MCF 10A (cell line): ENCODE measurements at regions not wholly inside any gene's neighbourhood (a gene's known extent, or its start where the extent isn't known, plus 50 kb on each side); places are given as distances from the start of the nearest gene placed in this dataset.
"Not testable (repeated sequence)": the region's sequence is repeated elsewhere in the genome, so short reads cannot be mapped to it uniquely, and the experiment has no call there.

ENCODE experiments used
- BruUV-seq: library from RNA; stranded (reverse); fragments of 400-500 nt; replicated peaks from 2 replicates; lab custom pipeline; 2021; lab: Mats Ljungman, UMichigan
- CTCF ChIA-PET: fragments of 300-600 bp; sonication (Branson Sonifier 250); formaldehyde crosslinking; extraction: SDS; loops from one replicate; lab custom pipeline; 2021; ENCODE audit warnings: antibody characterized with exemption, inconsistent platforms; lab: Yijun Ruan, JAX
- POLR2A ChIA-PET: fragments of 300-600, 350-650 bp; sonication (Branson Sonifier 250); formaldehyde crosslinking; extraction: SDS; loops from one replicate; lab custom pipeline; 2020; ENCODE audit warnings: antibody characterized with exemption, inconsistent platforms; lab: Yijun Ruan, JAX
- DNase-seq: peaks from one replicate; pipeline ENCODE4 v3.0.0-alpha.2; 2018; ENCODE audit not compliant: unreplicated experiment
- H3K27ac Mint-ChIP-seq: one replicate; pipeline ENCODE4 v1.8.0; 2022; ENCODE audit warnings: mild to moderate bottlenecking, low read depth, mixed read lengths; ENCODE audit not compliant: unreplicated experiment
- H3K27me3 Mint-ChIP-seq: one replicate; pipeline ENCODE4 v1.8.0; 2022; ENCODE audit warnings: mixed read lengths; ENCODE audit not compliant: insufficient read depth, unreplicated experiment
- H3K36me3 Mint-ChIP-seq: one replicate; pipeline ENCODE4 v1.8.0; 2022; ENCODE audit warnings: mild to moderate bottlenecking, moderate library complexity, mixed read lengths; ENCODE audit not compliant: insufficient read depth, unreplicated experiment
- H3K4me1 Mint-ChIP-seq: one replicate; pipeline ENCODE4 v1.8.0; 2022; ENCODE audit warnings: mixed read lengths; ENCODE audit not compliant: insufficient read depth, unreplicated experiment
- H3K4me3 Mint-ChIP-seq: one replicate; pipeline ENCODE4 v1.8.0; 2022; ENCODE audit warnings: mild to moderate bottlenecking, moderate library complexity, mixed read lengths; ENCODE audit not compliant: unreplicated experiment
- H3K9me3 Mint-ChIP-seq: one replicate; pipeline ENCODE4 v1.8.0; 2022; ENCODE audit warnings: mixed read lengths; ENCODE audit not compliant: unreplicated experiment
- intact Hi-C: fragments of 100-400 bp; cut with micrococcal nuclease; formaldehyde crosslinking; loops from 2 replicates; pipeline ENCODE4 v1.14.1; 2022
- TF ChIP-seq, protein P1 (sequence below): fragments of 200-600 bp; IDR thresholded peaks from one replicate; pipeline ENCODE4 v1.8.0; 2022; ENCODE audit warnings: antibody characterized with exemption, mild to moderate bottlenecking; ENCODE audit not compliant: unreplicated experiment

DNA sequence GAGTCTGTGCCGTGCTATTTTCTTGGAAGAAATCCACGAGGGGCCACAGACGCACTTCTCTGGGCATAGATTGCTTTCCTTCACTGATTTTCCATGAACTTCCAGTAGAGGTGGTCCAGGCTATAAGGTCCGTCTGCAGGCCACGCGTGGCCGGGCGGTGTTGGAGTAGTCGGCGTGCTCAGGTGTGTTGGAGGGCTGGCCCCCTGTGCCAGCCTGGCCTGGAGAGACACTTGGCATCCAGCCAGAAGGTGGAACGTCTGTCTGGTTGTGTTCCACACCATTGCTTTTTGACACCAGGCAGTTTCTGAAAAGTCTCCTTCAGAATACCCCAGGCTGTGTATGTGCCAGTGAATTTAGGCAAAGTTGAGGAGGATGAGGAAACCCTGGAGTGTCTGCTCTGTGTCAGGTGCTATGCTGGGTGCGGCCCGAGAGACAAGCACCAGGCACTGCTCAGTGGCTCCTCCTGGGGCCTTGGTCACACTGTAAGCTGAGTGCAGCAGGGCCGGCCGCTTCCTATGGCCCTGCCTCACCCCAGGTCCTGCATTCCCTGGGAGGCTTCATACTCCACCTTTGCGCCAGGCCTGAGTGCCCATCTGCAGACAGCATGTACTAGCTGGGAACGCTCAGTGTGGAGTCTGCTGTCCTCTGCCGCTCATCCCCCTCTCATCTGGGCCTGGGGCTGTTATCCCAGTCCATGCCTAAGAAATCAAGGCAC, 52.1 kb upstream of the TAMM41 start:
- BruUV-seq, result no TSS peak
- POLR2A ChIA-PET, result no interaction called here
- no peaks in the 10 kb centered on the region for H3K4me1 Mint-ChIP-seq
- no peak overlapping the region for H3K4me3 Mint-ChIP-seq
- H3K36me3 Mint-ChIP-seq, result no peaks in the 10 kb centered on the region
- TF ChIP-seq, protein P1, sequence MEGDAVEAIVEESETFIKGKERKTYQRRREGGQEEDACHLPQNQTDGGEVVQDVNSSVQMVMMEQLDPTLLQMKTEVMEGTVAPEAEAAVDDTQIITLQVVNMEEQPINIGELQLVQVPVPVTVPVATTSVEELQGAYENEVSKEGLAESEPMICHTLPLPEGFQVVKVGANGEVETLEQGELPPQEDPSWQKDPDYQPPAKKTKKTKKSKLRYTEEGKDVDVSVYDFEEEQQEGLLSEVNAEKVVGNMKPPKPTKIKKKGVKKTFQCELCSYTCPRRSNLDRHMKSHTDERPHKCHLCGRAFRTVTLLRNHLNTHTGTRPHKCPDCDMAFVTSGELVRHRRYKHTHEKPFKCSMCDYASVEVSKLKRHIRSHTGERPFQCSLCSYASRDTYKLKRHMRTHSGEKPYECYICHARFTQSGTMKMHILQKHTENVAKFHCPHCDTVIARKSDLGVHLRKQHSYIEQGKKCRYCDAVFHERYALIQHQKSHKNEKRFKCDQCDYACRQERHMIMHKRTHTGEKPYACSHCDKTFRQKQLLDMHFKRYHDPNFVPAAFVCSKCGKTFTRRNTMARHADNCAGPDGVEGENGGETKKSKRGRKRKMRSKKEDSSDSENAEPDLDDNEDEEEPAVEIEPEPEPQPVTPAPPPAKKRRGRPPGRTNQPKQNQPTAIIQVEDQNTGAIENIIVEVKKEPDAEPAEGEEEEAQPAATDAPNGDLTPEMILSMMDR, result no peak
- H3K9me3 Mint-ChIP-seq, result no peaks in the 10 kb centered on the region
- CTCF ChIA-PET, result interaction anchor here (0.5 kb wide), 1 partner anchor 128 kb away, joined by 4 read pairs; no protein-coding TSS in a partner anchor
- intact Hi-C loops, result no loop called here
- no peak for DNase-seq
- H3K27ac Mint-ChIP-seq, result no peak overlapping the region
- peaks cover 67% of the 10 kb centered on the region for H3K27me3 Mint-ChIP-seq

DNA sequence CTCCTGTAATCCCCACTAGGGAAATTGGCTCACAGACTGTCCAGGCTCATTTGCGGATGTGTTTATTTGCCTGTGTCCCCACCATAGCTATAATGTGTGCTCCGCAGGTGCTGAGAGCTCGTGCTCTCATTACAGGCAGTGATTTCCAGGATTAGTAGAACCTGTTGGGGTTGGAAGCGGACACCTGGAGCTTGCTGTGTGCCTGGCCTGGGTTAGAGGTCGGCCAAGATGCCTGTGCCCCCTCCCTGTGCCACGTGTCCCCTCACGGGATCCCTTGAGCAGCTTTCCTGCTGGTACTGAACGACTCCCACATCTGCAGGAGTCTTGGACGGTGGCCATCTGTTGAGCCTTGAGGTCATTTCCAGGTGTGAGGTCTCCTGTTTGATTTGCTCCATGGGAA, 52.7 kb upstream of the TAMM41 start:
- CTCF ChIA-PET, result interaction anchor here (0.5 kb wide), 1 partner anchor 128 kb away, joined by 4 read pairs; no protein-coding TSS in a partner anchor

DNA sequence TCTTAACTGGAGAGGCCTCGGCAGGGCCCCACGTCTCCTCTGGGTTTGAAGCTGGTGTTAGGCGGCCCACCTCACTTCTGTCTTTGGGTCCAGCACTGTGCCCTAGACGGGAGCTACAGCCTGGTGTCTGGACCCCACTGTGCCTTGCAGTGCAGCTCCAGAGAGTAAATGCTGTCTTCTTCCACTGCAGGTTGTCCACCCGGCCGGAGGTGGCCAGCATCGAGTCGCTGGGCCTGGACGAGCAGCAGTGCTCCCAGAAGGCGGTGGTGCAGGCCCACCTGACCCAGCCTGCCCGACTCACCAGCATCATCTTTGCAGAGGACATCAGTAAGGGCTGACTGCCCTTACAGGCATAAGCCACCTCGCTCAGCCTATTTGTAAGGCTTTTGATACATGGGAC, 53.1 kb upstream of the TAMM41 start:
- H3K4me3 Mint-ChIP-seq, result no peak overlapping the region
- no TSS peak for BruUV-seq
- DNase-seq, result no peak
- no peaks in the 10 kb centered on the region for H3K9me3 Mint-ChIP-seq
- intact Hi-C loops, result no loop called here
- H3K27ac Mint-ChIP-seq, result no peak overlapping the region
- TF ChIP-seq, protein P1, result no peak
- peaks cover 67% of the 10 kb centered on the region for H3K27me3 Mint-ChIP-seq
- ChIA-PET CTCF (no interaction called here), POLR2A (no interaction called here)
- no peaks in the 10 kb centered on the region for H3K4me1 Mint-ChIP-seq
- H3K36me3 Mint-ChIP-seq, result no peaks in the 10 kb centered on the region

More for the DNA sequence above, 52.7 kb upstream of the TAMM41 start:
- intact Hi-C loops, DNase-seq, H3K4me1 Mint-ChIP-seq, H3K27ac Mint-ChIP-seq, H3K9me3 Mint-ChIP-seq, H3K4me3 Mint-ChIP-seq, H3K36me3 Mint-ChIP-seq, BruUV-seq, POLR2A ChIA-PET: not testable (repeated sequence)
- peaks cover 67% of the 10 kb centered on the region for H3K27me3 Mint-ChIP-seq

DNA sequence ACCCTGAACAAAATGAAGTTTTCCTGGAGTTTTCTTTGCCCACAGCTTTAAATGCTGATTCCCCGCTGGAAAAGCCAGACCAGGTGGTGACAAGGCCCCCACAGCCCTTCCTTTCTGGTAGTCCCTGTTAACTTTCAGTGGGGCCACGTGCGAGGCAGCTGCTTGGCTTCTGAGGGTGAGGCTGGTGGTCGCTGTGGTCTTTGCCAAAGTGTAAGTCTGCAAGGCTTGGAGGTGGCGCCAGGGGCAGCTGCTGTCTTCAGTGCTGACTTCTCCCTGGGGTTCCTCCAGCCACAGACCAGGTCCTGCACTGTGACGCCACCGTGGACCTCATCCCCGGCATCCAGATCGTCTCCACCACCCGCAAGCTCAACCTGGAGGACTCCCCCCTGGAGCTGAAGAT, 54.1 kb upstream of the TAMM41 start:
- Mint-ChIP-seq H3K4me3 (no peak overlapping the region), H3K36me3 (no peaks in the 10 kb centered on the region), H3K9me3 (no peaks in the 10 kb centered on the region), H3K27me3 (peaks cover 62% of the 10 kb centered on the region), H3K27ac (no peak overlapping the region), H3K4me1 (no peaks in the 10 kb centered on the region)
- intact Hi-C loops, result no loop called here
- ChIA-PET POLR2A (no interaction called here), CTCF (no interaction called here)
- BruUV-seq, result no TSS peak
- no peak for DNase-seq
- TF ChIP-seq, protein P1, result no peak
